H1 (cell line): ENCODE measurements at regions not wholly inside any gene's neighbourhood (a gene's known extent, or its start where the extent isn't known, plus 50 kb on each side); places are given as distances from the start of the nearest gene placed in this dataset.

Experiments used
- CTCF ChIA-PET: fragments of 300-600 bp; sonication (Branson Sonifier 250); formaldehyde crosslinking; loops from one replicate; lab custom pipeline; 2021; ENCODE audit not compliant: partially characterized antibody; lab: Charles Lee
- POLR2A ChIA-PET: fragments of 300-600 bp; sonication (Branson Sonifier 250); formaldehyde crosslinking; loops from one replicate; lab custom pipeline; 2021; ENCODE audit warnings: inconsistent platforms; ENCODE audit not compliant: partially characterized antibody; lab: Charles Lee
- DNase-seq, 2 experiments: peaks; one replicate each; pipeline versions ENCODE4 v3.0.0 to v3.0.0-alpha.2; 2010 to 2022; ENCODE audit warnings: low spot score in 2 of 2, low read depth in 1 of 2, mixed read lengths in 1 of 2
- FAIRE-seq: peaks from 2 replicates; lab custom pipeline; 2011; peaks lifted over from hg19 to GRCh38; lab: Jason Lieb, UNC
- H2AFZ ChIP-seq: 2 replicates; pipeline ENCODE4 v1.8.1; 2012; ENCODE audit warnings: low read length, inconsistent platforms
- H2AK5ac ChIP-seq: 2 replicates; pipeline ENCODE4 v1.6.1; 2013; ENCODE audit warnings: low read depth, low read length
- H2BK120ac ChIP-seq: replicated peaks from 2 replicates; pipeline ENCODE3; 2013; ENCODE audit warnings: low read depth, low read length, inconsistent platforms
- H2BK12ac ChIP-seq: 2 replicates; pipeline ENCODE4 v1.6.1; 2013; ENCODE audit warnings: low read depth, low read length
- H2BK15ac ChIP-seq: 2 replicates; pipeline ENCODE4 v1.6.1; 2013; ENCODE audit warnings: low read length
- H2BK20ac ChIP-seq: 2 replicates; pipeline ENCODE4 v1.6.1; 2013; ENCODE audit warnings: low read length
- H2BK5ac ChIP-seq: 2 replicates; pipeline ENCODE4 v1.6.1; 2013; ENCODE audit warnings: low read depth, low read length
- H3K14ac ChIP-seq: 2 replicates; pipeline ENCODE4 v1.6.1; 2013; ENCODE audit warnings: inconsistent platforms; ENCODE audit not compliant: insufficient read length
- H3K18ac ChIP-seq: 2 replicates; pipeline ENCODE4 v1.6.1; 2013; ENCODE audit warnings: low read length; ENCODE audit errors: extremely low read depth
- H3K23ac ChIP-seq: 2 replicates; pipeline ENCODE4 v1.6.1; 2013; ENCODE audit warnings: inconsistent platforms; ENCODE audit not compliant: insufficient read length
- H3K23me2 ChIP-seq: 2 replicates; pipeline ENCODE4 v1.6.1; 2013; ENCODE audit warnings: low read depth, low read length
- H3K27ac ChIP-seq: 2 replicates; pipeline ENCODE4 v1.6.1; 2011; ENCODE audit warnings: low read depth, low read length, inconsistent platforms
- H3K27me3 ChIP-seq, 4 experiments: replicated peaks in 1 of 4; 1 replicate in 1 of 4; 2 replicates in 3 of 4; pipeline versions ENCODE4 v1.6.1 to v1.8.1; 2011 to 2013; ENCODE audit warnings: low read length in 3 of 4, mild to moderate bottlenecking in 3 of 4, inconsistent platforms in 2 of 4, mixed read lengths in 2 of 4, moderate library complexity in 1 of 4; ENCODE audit not compliant: control insufficient read depth in 3 of 4, insufficient read depth in 3 of 4; ENCODE audit errors: extremely low read depth in 1 of 4
- H3K36me3 ChIP-seq, 4 experiments: 2 replicates each; pipeline versions ENCODE4 v1.6.1 to v1.8.1; 2011 to 2013; ENCODE audit warnings: mild to moderate bottlenecking in 4 of 4, low read length in 3 of 4, moderate library complexity in 2 of 4, control low read depth in 1 of 4, inconsistent platforms in 1 of 4; ENCODE audit not compliant: insufficient read depth in 4 of 4, control insufficient read depth in 2 of 4
- H3K4ac ChIP-seq: replicated peaks from 2 replicates; pipeline ENCODE3; 2013; ENCODE audit warnings: low read length, low read depth, mixed read lengths, inconsistent platforms; ENCODE audit not compliant: insufficient read length
- H3K4me1 ChIP-seq, 4 experiments: replicated peaks in 1 of 4; 1 replicate in 1 of 4; 2 replicates in 3 of 4; pipeline versions ENCODE4 v1.6.1 to v1.8.1; 2011 to 2013; ENCODE audit warnings: low read length in 3 of 4, inconsistent platforms in 2 of 4, mixed read lengths in 1 of 4; ENCODE audit not compliant: insufficient read depth in 4 of 4, control insufficient read depth in 3 of 4
- H3K4me2 ChIP-seq, 2 experiments: 2 replicates each; pipeline versions ENCODE4 v1.6.1 to v1.8.1; 2011 to 2013; ENCODE audit warnings: low read depth in 2 of 2, low read length in 2 of 2, control low read depth in 1 of 2, inconsistent platforms in 1 of 2, mild to moderate bottlenecking in 1 of 2; ENCODE audit not compliant: insufficient read depth in 1 of 2
- H3K4me3 ChIP-seq, 4 experiments: fragments of 200-600, 300-600 bp in 1 of 4; sonication (generic), shearing (Covaris generic), sonication (Bioruptor Twin) in 1 of 4; 2 replicates each; pipeline versions ENCODE4 v1.5.1 to v1.8.1; 2011 to 2016; ENCODE audit warnings: low read length in 4 of 4, low read depth in 3 of 4, control low read depth in 2 of 4, inconsistent platforms in 2 of 4, mild to moderate bottlenecking in 2 of 4, mixed read lengths in 1 of 4, moderate library complexity in 1 of 4; ENCODE audit not compliant: insufficient read depth in 2 of 4; ENCODE audit errors: extremely low read depth in 1 of 4
- H3K56ac ChIP-seq: replicated peaks from 2 replicates; pipeline ENCODE3; 2013; ENCODE audit warnings: low read depth, mild to moderate bottlenecking, mixed read lengths, low read length, inconsistent platforms; ENCODE audit not compliant: insufficient read length
- H3K79me1 ChIP-seq: 2 replicates; pipeline ENCODE4 v1.6.1; 2013; ENCODE audit warnings: low read depth, low read length, control low read depth
- H3K79me2 ChIP-seq, 2 experiments: 2 replicates each; pipeline versions ENCODE4 v1.6.1 to v1.8.1; 2012 to 2013; ENCODE audit warnings: low read length in 2 of 2, mild to moderate bottlenecking in 2 of 2, inconsistent platforms in 1 of 2; ENCODE audit not compliant: insufficient read depth in 2 of 2, control insufficient read depth in 1 of 2
- H3K9ac ChIP-seq, 4 experiments: replicated peaks in 1 of 4; 1 replicate in 1 of 4; 2 replicates in 3 of 4; pipeline versions ENCODE4 v1.6.1 to v1.8.1; 2011 to 2013; ENCODE audit warnings: low read depth in 3 of 4, low read length in 3 of 4, control low read depth in 2 of 4, mild to moderate bottlenecking in 2 of 4, moderate library complexity in 2 of 4, inconsistent platforms in 1 of 4; ENCODE audit errors: extremely low read depth in 1 of 4
- H3K9me3 ChIP-seq, 2 experiments: 2 replicates each; pipeline versions ENCODE4 v1.6.1 to v1.8.1; 2012 to 2013; ENCODE audit warnings: mild to moderate bottlenecking in 2 of 2, moderate library complexity in 2 of 2, control low read depth in 1 of 2, inconsistent platforms in 1 of 2, low read depth in 1 of 2, low read length in 1 of 2, mixed read lengths in 1 of 2; ENCODE audit not compliant: insufficient read depth in 2 of 2
- H4K20me1 ChIP-seq, 2 experiments: replicated peaks in 1 of 2; 2 replicates each; pipeline versions ENCODE3 to v1.8.1; 2011 to 2013; ENCODE audit warnings: inconsistent platforms in 2 of 2, low read length in 2 of 2, mild to moderate bottlenecking in 1 of 2; ENCODE audit not compliant: insufficient read depth in 2 of 2, control insufficient read depth in 1 of 2
- H4K5ac ChIP-seq: 2 replicates; pipeline ENCODE4 v1.6.1; 2013; ENCODE audit warnings: low read length, low read depth, mixed read lengths, inconsistent platforms; ENCODE audit not compliant: insufficient read length
- H4K8ac ChIP-seq: 2 replicates; pipeline ENCODE4 v1.8.0; 2013; ENCODE audit warnings: mild to moderate bottlenecking, moderate library complexity, low read length, inconsistent platforms; ENCODE audit not compliant: insufficient read depth; ENCODE audit errors: extremely low read depth
- H4K91ac ChIP-seq: replicated peaks from 2 replicates; pipeline ENCODE3; 2013; ENCODE audit warnings: low read length, mixed read lengths, inconsistent platforms; ENCODE audit not compliant: insufficient read length
- POU5F1 ChIP-seq: IDR thresholded peaks from 2 replicates; pipeline ENCODE4 v1.6.1; 2011; ENCODE audit warnings: low read depth, mild to moderate bottlenecking, low read length, moderate library complexity
- TAF1 ChIP-seq: IDR thresholded peaks from 2 replicates; pipeline ENCODE4 v1.6.1; 2011; ENCODE audit warnings: mild to moderate bottlenecking, low read depth, low read length
- TCF12 ChIP-seq: IDR thresholded peaks from 2 replicates; pipeline ENCODE4 v1.6.1; 2011; ENCODE audit warnings: low read depth, mild to moderate bottlenecking, low read length
- TEAD4 ChIP-seq: IDR thresholded peaks from 2 replicates; pipeline ENCODE4 v1.6.1; 2012; ENCODE audit warnings: low read depth, low read length, inconsistent platforms, mixed read lengths
- WGBS, 2 experiments: shearing (Covaris generic) in 1 of 2; methylation state at CpG; one replicate each; pipeline versions ENCODE4 v1.1.6 to v1.1.7; 2013 to 2015; ENCODE audit warnings: low lambda C conversion rate in 2 of 2, mixed read lengths in 2 of 2, inconsistent platforms in 1 of 2, low coverage in 1 of 2, missing lambda C conversion rate in 1 of 2; ENCODE audit not compliant: insufficient replicate concordance in 2 of 2, insufficient coverage in 1 of 2, insufficient read length in 1 of 2; ENCODE audit errors: extremely low coverage in 1 of 2, missing lambda C conversion rate in 1 of 2; 5-methylcytosine and 5-hydroxymethylcytosine counted together

- Histone ChIP-seq H4K91ac (no peak overlapping the region), H3K27ac (no peak overlapping the region), H2AFZ (no peak overlapping the region), H2BK120ac (no peak overlapping the region), H3K27me3 (no peaks in the 10 kb centered on the region), H4K8ac (no peak overlapping the region; the same call in 1 of the 2 replicates), H2BK5ac (no peak overlapping the region), H3K4me3 (no peak overlapping the region), H3K4ac (no peak overlapping the region), H2AK5ac (no peak overlapping the region), H3K56ac (no peak overlapping the region), H3K18ac (no peak overlapping the region), H3K4me2 (no peak overlapping the region), H3K9me3 (peaks cover 3 to 4% of the 10 kb centered on the region in 2 experiments; a peak in 1 of 4 replicates), H3K14ac (no peak overlapping the region), H3K4me1 (peaks cover 0 to 12% (median 7%) of the 10 kb centered on the region in 4 experiments; a peak in 6 of 7 replicates), H3K79me2 (no peaks in the 10 kb centered on the region), H3K9ac (no peak overlapping the region), H4K5ac (no peak overlapping the region), H4K20me1 (peaks cover 0 to 10% of the 10 kb centered on the region in 2 experiments), H3K79me1 (no peaks in the 10 kb centered on the region), H2BK12ac (no peak overlapping the region), H2BK20ac (no peak overlapping the region), H3K23ac (no peak overlapping the region), H3K36me3 (no peaks in the 10 kb centered on the region), H2BK15ac (no peak overlapping the region), H3K23me2 (peaks cover 15% of the 10 kb centered on the region; the same call in 1 of the 2 replicates)
- CTCF ChIA-PET = interaction anchor here (1.1 kb wide), 1 partner anchor 224 kb away, joined by 3 read pairs; no protein-coding TSS in a partner anchor
- TF ChIP-seq TEAD4 (no peak), POU5F1 (no peak), TCF12 (no peak), TAF1 (no peak)
- FAIRE-seq (no peak), DNase-seq (no peak)
- 89% methylated on average over 14 of the region's 14 CpGs; no CpG with 5 or more reads in 1 of the 2 experiments for WGBS, 2 experiments
- POLR2A ChIA-PET = no interaction called here
Observed at GRCh38 chr7:441684-442421, 77.8 kb downstream of the PDGFA start.
